ENCODE measurements at regions not wholly inside any gene's neighbourhood (a gene's known extent, or its start where the extent isn't known, plus 50 kb on each side); places are given as distances from the start of the nearest gene placed in this dataset.

DNA sequence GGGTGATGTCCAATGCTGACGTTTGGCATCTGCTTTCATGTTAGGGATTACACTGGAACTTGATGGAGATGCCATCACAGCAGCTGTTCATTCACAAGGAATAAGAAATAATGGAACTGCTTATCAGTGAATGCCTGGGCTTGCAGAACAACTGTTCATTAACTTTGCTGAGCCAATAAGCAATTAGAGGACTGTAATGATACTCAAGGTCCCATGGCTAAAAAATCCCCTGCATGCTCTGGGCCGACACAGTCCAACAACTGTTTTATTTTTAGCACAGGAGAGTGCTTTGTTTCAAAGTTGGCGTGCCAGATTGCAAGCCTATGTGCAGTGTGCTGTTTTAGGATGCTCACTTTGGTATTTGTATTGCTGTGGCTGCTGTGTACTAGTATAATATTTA lies 408.0 kb upstream of the RGPD4 start:
- Mint-ChIP-seq H3K36me3 (ENCODE audit: low read depth) (no peaks in the 10 kb centered on the region), H3K4me3 (no peak overlapping the region), H3K9me3 (no peaks in the 10 kb centered on the region), H3K4me1 (ENCODE audit: low read depth) (no peaks in the 10 kb centered on the region), H3K27ac (no peak overlapping the region), H3K27me3 (no peaks in the 10 kb centered on the region)
- H3K27me3 ChIP-seq (ENCODE audit: control insufficient read depth in 1 of 2, insufficient read depth in 2 of 2, low read length in 2 of 2), result no peaks in the 10 kb centered on the region
- ChIA-PET CTCF (no interaction called here), POLR2A (no interaction called here)
- ATAC-seq (ENCODE audit: poor library complexity), result no peak
- no peak for DNase-seq
- TF ChIP-seq, protein P1, sequence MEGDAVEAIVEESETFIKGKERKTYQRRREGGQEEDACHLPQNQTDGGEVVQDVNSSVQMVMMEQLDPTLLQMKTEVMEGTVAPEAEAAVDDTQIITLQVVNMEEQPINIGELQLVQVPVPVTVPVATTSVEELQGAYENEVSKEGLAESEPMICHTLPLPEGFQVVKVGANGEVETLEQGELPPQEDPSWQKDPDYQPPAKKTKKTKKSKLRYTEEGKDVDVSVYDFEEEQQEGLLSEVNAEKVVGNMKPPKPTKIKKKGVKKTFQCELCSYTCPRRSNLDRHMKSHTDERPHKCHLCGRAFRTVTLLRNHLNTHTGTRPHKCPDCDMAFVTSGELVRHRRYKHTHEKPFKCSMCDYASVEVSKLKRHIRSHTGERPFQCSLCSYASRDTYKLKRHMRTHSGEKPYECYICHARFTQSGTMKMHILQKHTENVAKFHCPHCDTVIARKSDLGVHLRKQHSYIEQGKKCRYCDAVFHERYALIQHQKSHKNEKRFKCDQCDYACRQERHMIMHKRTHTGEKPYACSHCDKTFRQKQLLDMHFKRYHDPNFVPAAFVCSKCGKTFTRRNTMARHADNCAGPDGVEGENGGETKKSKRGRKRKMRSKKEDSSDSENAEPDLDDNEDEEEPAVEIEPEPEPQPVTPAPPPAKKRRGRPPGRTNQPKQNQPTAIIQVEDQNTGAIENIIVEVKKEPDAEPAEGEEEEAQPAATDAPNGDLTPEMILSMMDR (IDR thresholded peaks at IDR 0.05), result no peak
- no peaks in the 10 kb centered on the region for H3K36me3 ChIP-seq (ENCODE audit: insufficient read depth, low read length)
- intact Hi-C loops (cut with DNase I, micrococcal nuclease), result no loop called here
- no peaks in the 10 kb centered on the region for H3K9me3 ChIP-seq (ENCODE audit: control insufficient read depth in 1 of 2, insufficient read depth in 1 of 2, low read length in 2 of 2)
- H3K27ac ChIP-seq (ENCODE audit: low read depth in 1 of 2, low read length in 2 of 2), result no peak overlapping the region
- no peaks in the 10 kb centered on the region for H3K4me1 ChIP-seq (ENCODE audit: insufficient read depth, low read length)
- no peak overlapping the region for H3K4me3 ChIP-seq (ENCODE audit: low read length)

DNA sequence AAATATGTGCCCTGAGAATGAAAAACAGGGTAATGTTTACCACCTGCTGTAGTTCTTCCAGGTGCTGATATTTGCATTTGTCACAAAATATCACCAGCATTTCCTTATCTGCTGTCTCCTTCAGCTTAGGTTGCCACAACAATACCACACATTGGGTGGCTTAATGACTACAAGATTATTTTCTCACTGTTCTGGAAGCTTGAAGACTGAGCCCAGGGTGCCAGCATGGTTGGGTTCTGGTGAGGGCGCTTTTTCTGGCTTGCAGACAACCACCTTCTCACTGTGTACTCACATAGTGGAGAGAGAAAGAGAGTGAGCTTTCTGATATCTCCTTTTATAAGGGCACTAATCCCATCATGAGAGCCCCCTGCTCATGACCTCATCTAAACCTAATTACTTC lies 407.5 kb upstream of the RGPD4 start:
- ChIA-PET POLR2A (no interaction called here), CTCF (no interaction called here)
- H3K27ac ChIP-seq (ENCODE audit: low read depth in 1 of 2, low read length in 2 of 2), result no peak overlapping the region
- peaks cover under 1% of the 10 kb centered on the region for H3K9me3 Mint-ChIP-seq
- no peaks in the 10 kb centered on the region for H3K36me3 Mint-ChIP-seq (ENCODE audit: low read depth)
- H3K4me3 ChIP-seq (ENCODE audit: low read length), result no peak overlapping the region
- no peaks in the 10 kb centered on the region for H3K4me1 ChIP-seq (ENCODE audit: insufficient read depth, low read length)
- intact Hi-C loops (cut with DNase I, micrococcal nuclease), result no loop called here
- H3K27me3 ChIP-seq (ENCODE audit: control insufficient read depth in 1 of 2, insufficient read depth in 2 of 2, low read length in 2 of 2), result no peaks in the 10 kb centered on the region
- no peaks in the 10 kb centered on the region for H3K27me3 Mint-ChIP-seq
- DNase-seq (no peak), ATAC-seq (ENCODE audit: poor library complexity) (no peak)
- no peak overlapping the region for H3K4me3 Mint-ChIP-seq
- no peaks in the 10 kb centered on the region for H3K4me1 Mint-ChIP-seq (ENCODE audit: low read depth)
- H3K36me3 ChIP-seq (ENCODE audit: insufficient read depth, low read length), result no peaks in the 10 kb centered on the region
- TF ChIP-seq, protein P1 (IDR thresholded peaks at IDR 0.05), result no peak
- H3K9me3 ChIP-seq (ENCODE audit: control insufficient read depth in 1 of 2, insufficient read depth in 1 of 2, low read length in 2 of 2), result no peaks in the 10 kb centered on the region
- H3K27ac Mint-ChIP-seq, result no peak overlapping the region

DNA sequence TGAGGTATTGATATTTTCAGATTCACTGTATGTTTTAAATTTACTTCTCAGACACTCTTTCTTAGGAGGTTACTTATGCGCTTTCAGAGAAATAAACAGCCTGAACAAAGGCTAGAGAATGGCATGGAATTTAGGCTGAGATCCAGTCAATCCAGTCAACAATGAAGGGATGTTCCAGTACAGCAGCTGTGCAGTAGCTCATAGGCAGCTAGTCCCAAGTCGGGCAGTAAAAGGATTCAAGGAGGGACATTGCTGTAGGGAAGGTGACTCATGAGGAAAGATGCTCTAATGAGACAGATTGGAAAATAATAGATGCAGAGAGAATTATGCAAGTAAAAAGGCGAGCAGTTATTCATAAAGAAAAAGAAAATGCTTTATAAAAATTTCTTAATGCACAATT lies 397.9 kb upstream of the RGPD4 start:
- H3K27me3 Mint-ChIP-seq, result no peaks in the 10 kb centered on the region
- no peak for DNase-seq
- TF ChIP-seq, protein P1 (IDR thresholded peaks at IDR 0.05), result no peak
- intact Hi-C loops (cut with DNase I, micrococcal nuclease), result no loop called here
- Histone ChIP-seq H3K27me3 (ENCODE audit: control insufficient read depth in 1 of 2, insufficient read depth in 2 of 2, low read length in 2 of 2) (no peaks in the 10 kb centered on the region), H3K36me3 (ENCODE audit: insufficient read depth, low read length) (no peaks in the 10 kb centered on the region), H3K4me3 (ENCODE audit: low read length) (no peak overlapping the region), H3K9me3 (ENCODE audit: control insufficient read depth in 1 of 2, insufficient read depth in 1 of 2, low read length in 2 of 2) (peaks cover 0 to 4% of the 10 kb centered on the region in 2 experiments), H3K4me1 (ENCODE audit: insufficient read depth, low read length) (no peaks in the 10 kb centered on the region), H3K27ac (ENCODE audit: low read depth in 1 of 2, low read length in 2 of 2) (no peak overlapping the region)
- no peak for ATAC-seq (ENCODE audit: poor library complexity)
- POLR2A ChIA-PET, result no interaction called here
- no peaks in the 10 kb centered on the region for H3K36me3 Mint-ChIP-seq (ENCODE audit: low read depth)
- CTCF ChIA-PET, result no interaction called here
- H3K9me3 Mint-ChIP-seq, result peaks cover 5% of the 10 kb centered on the region
- H3K27ac Mint-ChIP-seq, result no peak overlapping the region
- H3K4me3 Mint-ChIP-seq, result no peak overlapping the region
- no peaks in the 10 kb centered on the region for H3K4me1 Mint-ChIP-seq (ENCODE audit: low read depth)
